T-helper 1 cell treated with Interleukin-12 subunit alpha and Interleukin-12 subunit beta and Interleukin-4 antibody, amounts not matched to agents 30 μg/mL and 1 μg/mL, for 36 hours (primary cell): ENCODE measurements at regions not wholly inside any gene's neighbourhood (a gene's known extent, or its start where the extent isn't known, plus 50 kb on each side); places are given as distances from the start of the nearest gene placed in this dataset.

Experiments used
- H3K27ac Mint-ChIP-seq: one replicate; pipeline ENCODE4 v1.8.0; 2021; ENCODE audit warnings: mild to moderate bottlenecking, mixed read lengths
- H3K27me3 Mint-ChIP-seq: one replicate; pipeline ENCODE4 v1.8.0; 2021; ENCODE audit warnings: low read depth, mixed read lengths
- H3K36me3 Mint-ChIP-seq: one replicate; pipeline ENCODE4 v1.8.0; 2021; ENCODE audit warnings: low read depth, mixed read lengths
- H3K4me1 Mint-ChIP-seq: one replicate; pipeline ENCODE4 v1.8.0; 2021; ENCODE audit warnings: low read depth, mixed read lengths
- H3K4me3 Mint-ChIP-seq: one replicate; pipeline ENCODE4 v1.8.0; 2021; ENCODE audit warnings: mild to moderate bottlenecking, moderate library complexity, mixed read lengths
- H3K9me3 Mint-ChIP-seq: one replicate; pipeline ENCODE4 v1.8.0; 2021; ENCODE audit warnings: mixed read lengths

DNA sequence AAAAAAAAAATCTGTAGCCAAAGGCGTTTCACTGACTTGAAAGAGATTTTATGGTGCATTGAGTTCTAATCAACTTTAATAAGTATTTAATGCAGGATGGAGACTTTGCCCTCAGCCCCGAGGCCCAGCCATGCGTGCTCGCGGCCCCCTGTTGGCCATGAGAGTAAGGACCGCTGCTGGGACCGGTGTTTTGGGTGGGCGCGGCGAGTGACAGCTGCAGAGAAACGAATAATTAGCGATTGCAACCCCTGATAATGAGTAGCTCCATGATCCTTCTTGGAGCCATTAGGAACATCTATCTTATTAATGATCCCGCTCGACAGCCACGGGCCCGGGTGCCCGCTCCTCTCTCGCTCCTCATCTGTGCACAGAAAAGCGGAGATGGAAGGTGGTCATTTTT is 347.4 kb downstream of the RPS24 start:
- H3K27ac Mint-ChIP-seq = no peak overlapping the region
- H3K4me3 Mint-ChIP-seq = no peak overlapping the region
- H3K9me3 Mint-ChIP-seq = no peaks in the 10 kb centered on the region
- no peaks in the 10 kb centered on the region for H3K27me3 Mint-ChIP-seq
- H3K4me1 Mint-ChIP-seq = no peaks in the 10 kb centered on the region
- H3K36me3 Mint-ChIP-seq = no peaks in the 10 kb centered on the region

DNA sequence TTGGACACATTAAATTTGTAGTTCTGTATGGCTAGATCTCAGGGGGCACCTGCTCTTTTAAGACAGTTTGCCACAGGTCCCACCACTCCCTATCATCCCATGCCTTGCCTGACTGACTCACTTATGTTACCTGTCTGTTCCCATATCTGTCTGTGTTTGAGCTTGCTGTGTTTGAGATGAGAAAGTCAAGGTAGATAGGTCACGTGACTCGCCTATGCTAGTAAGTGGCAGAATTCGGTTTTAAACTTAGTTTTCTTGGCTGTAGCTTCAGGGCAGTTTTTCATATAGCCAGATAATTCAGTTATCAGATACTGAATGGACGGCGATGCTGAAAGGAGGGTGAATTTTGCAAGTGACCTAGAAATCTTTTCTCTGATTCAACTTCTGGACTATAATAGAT is 348.4 kb downstream of the RPS24 start:
- H3K27me3 Mint-ChIP-seq = peaks cover under 1% of the 10 kb centered on the region
- H3K9me3 Mint-ChIP-seq = no peaks in the 10 kb centered on the region
- no peak overlapping the region for H3K27ac Mint-ChIP-seq
- no peaks in the 10 kb centered on the region for H3K36me3 Mint-ChIP-seq
- H3K4me1 Mint-ChIP-seq = no peaks in the 10 kb centered on the region
- H3K4me3 Mint-ChIP-seq = no peak overlapping the region

DNA sequence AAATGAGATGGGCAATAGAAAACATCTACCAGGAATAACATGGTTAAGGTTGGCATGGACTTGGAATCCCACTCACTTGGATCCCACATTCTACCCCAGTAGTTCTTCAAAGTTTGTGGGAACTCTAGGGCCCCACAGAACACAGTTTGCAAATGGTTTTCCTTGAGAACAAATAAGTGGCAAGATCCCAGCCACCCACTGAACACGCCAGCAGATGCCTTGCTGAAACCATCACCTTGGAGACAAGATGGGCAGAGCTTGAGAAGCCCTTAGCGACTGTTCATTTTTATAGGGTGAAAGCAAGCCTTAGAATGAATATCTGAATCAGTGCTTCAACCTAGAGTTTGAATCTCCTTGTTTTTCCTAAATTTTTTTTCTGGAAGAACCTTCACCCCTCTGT is 349.1 kb downstream of the RPS24 start:
- H3K4me3 Mint-ChIP-seq = no peak overlapping the region
- H3K4me1 Mint-ChIP-seq = no peaks in the 10 kb centered on the region
- H3K9me3 Mint-ChIP-seq = no peaks in the 10 kb centered on the region
- no peaks in the 10 kb centered on the region for H3K36me3 Mint-ChIP-seq
- peaks cover 5% of the 10 kb centered on the region for H3K27me3 Mint-ChIP-seq
- no peak overlapping the region for H3K27ac Mint-ChIP-seq

DNA sequence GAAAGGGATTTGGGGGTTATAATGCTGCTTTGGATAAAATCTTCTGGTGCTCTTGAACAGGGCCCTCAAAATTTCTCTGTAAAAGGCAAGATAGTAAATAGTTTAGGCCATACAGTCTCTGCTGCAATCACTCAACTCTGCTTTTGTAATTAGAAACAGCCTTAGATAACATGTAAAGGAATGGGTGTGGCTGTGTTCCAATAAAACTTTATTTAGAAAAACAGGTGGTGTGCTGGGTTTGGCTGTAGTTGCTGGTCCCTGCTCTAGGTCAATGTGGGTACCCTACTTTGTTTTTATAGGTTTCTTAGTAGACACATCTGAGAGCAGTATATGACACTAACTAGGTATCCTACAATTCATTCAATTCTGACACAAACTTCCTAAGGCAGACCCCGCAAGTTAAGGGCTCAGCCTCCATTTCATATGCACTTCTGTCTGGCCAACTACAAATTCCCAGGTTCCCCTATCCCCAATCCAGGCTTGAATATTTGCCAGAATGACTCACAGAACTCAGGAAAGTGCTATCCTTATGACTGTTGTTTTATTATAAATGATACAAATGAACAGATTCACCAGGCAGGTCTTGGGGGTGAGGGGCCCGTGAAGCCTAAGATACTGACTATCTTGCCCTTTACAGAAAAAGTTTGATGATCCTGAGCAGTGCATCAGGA is 349.9 kb downstream of the RPS24 start:
- Mint-ChIP-seq H3K36me3 (no peaks in the 10 kb centered on the region), H3K9me3 (no peaks in the 10 kb centered on the region), H3K27me3 (peaks cover 5% of the 10 kb centered on the region)

DNA sequence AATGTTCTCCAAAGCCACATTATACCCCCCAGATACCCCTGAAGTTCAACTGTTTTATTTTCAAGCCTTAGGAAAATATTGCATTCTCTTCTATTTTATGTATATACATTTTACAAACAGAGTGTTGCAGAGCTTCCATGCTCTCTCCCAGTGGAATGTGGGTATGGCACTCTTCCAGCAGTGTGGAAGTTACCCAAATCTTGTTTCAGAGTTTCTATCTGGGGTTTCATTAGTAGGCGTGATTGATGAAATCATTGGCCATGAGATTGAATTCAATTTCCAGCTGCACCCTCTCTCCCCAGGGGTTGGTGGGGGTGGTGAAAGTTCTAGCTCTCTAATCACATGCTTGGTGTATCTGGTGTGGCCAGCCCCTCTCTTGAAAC is 350.4 kb downstream of the RPS24 start:
- Mint-ChIP-seq H3K9me3 (no peaks in the 10 kb centered on the region), H3K27me3 (peaks cover 5% of the 10 kb centered on the region), H3K36me3 (no peaks in the 10 kb centered on the region), H3K27ac (no peak overlapping the region), H3K4me3 (no peak overlapping the region), H3K4me1 (no peaks in the 10 kb centered on the region)

More for the DNA sequence above, 349.9 kb downstream of the RPS24 start:
- no peaks in the 10 kb centered on the region for H3K4me1 Mint-ChIP-seq
- no peak overlapping the region for H3K4me3 Mint-ChIP-seq
- H3K27ac Mint-ChIP-seq = no peak overlapping the region

DNA sequence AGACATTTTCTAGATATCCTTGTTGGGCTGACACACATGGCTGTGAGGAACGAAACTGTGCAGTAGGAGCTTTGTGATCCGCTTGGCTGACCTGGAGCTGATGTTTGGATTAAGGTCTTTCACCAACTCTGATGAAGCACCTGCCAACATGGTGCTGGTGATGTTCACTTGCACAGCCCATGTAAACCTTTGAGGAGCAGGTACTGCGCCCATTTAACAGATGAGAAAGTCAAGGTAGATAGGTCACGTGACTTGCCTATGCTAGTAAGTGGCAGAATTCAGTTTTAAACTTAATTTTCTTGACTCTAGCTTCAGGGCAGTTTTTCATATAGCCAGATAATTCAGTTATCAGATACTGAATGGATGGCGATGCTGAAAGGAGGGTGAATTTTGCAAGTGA is 351.9 kb downstream of the RPS24 start:
- H3K36me3 Mint-ChIP-seq = no peaks in the 10 kb centered on the region
- no peaks in the 10 kb centered on the region for H3K4me1 Mint-ChIP-seq
- no peak overlapping the region for H3K27ac Mint-ChIP-seq
- H3K4me3 Mint-ChIP-seq = no peak overlapping the region
- H3K9me3 Mint-ChIP-seq = no peaks in the 10 kb centered on the region
- peaks cover 5% of the 10 kb centered on the region for H3K27me3 Mint-ChIP-seq

DNA sequence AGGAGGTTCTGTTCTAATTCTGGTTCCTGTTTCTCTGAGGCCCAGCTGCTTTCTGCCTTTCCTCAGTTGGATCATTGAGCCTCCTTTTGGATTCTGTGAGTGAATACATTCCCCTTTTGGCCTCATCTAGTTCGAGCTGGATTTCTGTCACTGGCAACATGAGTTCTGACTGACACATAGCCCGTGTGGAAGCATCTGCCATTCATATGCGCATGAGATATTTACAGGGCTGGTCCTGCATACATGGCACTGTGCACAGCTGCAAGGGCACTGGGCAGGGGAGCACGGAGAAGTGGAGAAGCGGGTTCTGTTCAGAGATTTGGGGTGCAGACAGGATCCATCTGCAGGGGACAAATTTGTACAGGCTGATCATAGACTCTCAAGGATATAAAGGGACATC is 352.8 kb downstream of the RPS24 start:
- Mint-ChIP-seq H3K27me3 (peaks cover 5% of the 10 kb centered on the region), H3K4me3 (no peak overlapping the region), H3K27ac (no peak overlapping the region), H3K9me3 (no peaks in the 10 kb centered on the region), H3K36me3 (no peaks in the 10 kb centered on the region), H3K4me1 (no peaks in the 10 kb centered on the region)

DNA sequence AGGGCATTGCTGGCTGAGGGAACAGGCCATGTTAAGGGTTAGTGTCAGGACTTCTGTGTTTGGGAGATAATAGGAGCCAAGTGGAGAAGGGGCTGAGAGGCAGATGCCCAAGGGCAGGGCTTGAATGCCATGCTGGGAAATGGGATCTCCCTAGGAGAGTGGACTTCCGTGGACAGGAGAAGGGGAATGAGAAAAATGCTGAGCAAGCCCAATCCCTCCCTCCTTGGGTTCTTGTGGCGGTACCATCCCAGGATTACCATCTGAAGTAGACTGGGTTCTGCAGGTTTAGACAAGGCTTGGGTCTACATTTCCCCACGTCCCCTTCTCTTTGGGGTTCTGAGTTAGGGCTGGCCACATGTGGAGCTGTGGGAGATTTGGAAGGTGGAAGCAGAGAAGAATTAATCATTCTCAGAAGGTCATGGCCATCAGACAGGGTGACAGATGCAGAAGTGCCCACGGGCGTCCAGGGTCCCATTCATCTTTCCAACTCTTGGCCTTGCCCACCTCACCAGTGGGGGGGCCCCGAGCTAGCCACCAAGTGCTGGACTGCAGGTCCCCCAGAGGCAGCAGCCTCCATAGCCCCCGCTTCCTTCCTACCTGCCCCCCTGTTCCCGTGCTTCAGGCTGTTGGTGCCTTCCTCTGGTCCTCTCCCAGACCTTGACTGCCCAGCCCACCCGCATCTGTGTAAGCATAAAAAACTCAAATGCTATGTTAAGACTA is 354.8 kb downstream of the RPS24 start:
- Mint-ChIP-seq H3K27ac (no peak overlapping the region), H3K9me3 (no peaks in the 10 kb centered on the region), H3K36me3 (no peaks in the 10 kb centered on the region)

DNA sequence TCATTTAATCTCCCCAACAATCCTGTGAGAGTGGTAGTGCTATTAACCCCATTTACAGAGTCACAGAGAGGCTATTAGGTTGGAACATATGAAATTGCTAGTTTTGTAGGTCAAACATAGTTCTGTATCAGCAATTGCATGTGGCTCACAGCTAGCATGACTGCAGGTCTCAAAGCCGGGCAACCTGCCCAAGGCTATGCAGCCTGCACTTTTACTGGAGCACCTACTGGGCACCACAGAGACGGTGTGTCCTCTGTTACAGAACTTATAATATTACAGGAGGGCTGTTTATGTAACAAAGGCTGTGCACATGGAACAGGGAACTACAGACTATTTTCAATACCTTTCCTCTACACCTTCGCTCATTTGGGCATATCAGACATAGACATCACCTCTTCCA is 355.8 kb downstream of the RPS24 start:
- no peak overlapping the region for H3K27ac Mint-ChIP-seq
- H3K27me3 Mint-ChIP-seq = peaks cover 5% of the 10 kb centered on the region
- no peaks in the 10 kb centered on the region for H3K4me1 Mint-ChIP-seq
- no peaks in the 10 kb centered on the region for H3K36me3 Mint-ChIP-seq
- H3K4me3 Mint-ChIP-seq = no peak overlapping the region
- H3K9me3 Mint-ChIP-seq = no peaks in the 10 kb centered on the region

More for the DNA sequence above, 354.8 kb downstream of the RPS24 start:
- H3K27me3 Mint-ChIP-seq = peaks cover 5% of the 10 kb centered on the region
- no peak overlapping the region for H3K4me3 Mint-ChIP-seq
- no peaks in the 10 kb centered on the region for H3K4me1 Mint-ChIP-seq

DNA sequence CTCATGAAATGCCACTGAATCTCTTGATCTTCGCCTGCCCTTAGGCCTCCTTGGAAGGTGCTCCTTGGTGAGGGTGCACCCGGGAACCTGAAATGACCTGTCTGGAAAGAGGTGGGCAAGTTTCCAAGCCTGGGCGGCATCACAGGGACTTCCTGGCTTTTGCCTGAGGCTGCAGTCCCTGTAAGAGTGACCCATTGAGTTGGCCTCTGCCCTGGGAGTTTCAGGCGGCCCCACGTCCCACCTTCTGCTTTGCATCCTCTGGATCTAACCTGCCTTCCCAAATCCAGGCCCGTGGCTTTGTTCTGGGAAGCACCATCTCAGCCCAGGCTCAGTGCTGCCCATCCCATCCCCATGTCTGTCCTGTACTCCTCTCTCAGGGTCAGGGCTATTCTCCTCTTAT is 356.4 kb downstream of the RPS24 start:
- Mint-ChIP-seq H3K27ac (no peak overlapping the region), H3K36me3 (no peaks in the 10 kb centered on the region), H3K27me3 (peaks cover 5% of the 10 kb centered on the region), H3K4me3 (no peak overlapping the region), H3K9me3 (no peaks in the 10 kb centered on the region), H3K4me1 (no peaks in the 10 kb centered on the region)

DNA sequence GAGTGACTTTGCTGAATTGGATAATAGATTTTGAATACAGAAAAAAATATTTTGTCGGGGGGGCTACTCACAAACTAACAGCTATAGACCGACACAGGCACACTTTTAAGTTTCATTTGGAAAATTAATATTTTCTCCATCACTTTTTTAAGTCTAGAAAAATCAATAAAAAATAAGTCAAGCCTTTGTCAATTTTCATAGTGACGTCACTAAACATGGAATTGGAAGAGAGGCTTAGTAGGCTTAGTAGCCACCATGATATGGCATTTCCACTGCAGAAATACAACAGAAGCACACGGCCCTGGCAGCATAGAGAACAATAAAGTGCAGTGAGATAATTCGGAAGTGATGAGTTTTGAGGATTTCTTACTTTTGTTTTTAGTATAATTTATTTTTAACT is 357.2 kb downstream of the RPS24 start:
- peaks cover 5% of the 10 kb centered on the region for H3K27me3 Mint-ChIP-seq
- H3K36me3 Mint-ChIP-seq = no peaks in the 10 kb centered on the region
- H3K27ac Mint-ChIP-seq = no peak overlapping the region
- H3K9me3 Mint-ChIP-seq = no peaks in the 10 kb centered on the region
- H3K4me3 Mint-ChIP-seq = no peak overlapping the region
- H3K4me1 Mint-ChIP-seq = no peaks in the 10 kb centered on the region

DNA sequence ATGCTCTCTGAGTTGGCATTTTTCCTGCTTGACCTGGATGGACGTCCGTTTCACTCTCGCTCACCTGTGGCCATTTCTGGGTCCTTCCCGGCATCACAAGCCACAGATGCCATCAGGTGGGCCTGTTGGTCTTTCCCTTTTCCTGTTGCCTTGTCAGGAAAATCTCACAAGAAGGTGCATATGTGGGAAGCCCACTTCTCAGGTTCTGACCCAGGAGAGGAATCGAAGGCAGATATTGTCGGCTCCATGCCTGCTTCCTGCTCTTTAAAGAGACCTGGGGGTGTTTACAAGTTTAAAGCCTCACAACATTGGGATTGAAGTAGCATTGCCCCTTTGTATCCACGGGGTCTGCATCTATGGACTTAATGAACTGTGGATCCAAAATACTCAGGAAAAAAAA is 357.9 kb downstream of the RPS24 start:
- no peaks in the 10 kb centered on the region for H3K9me3 Mint-ChIP-seq

DNA sequence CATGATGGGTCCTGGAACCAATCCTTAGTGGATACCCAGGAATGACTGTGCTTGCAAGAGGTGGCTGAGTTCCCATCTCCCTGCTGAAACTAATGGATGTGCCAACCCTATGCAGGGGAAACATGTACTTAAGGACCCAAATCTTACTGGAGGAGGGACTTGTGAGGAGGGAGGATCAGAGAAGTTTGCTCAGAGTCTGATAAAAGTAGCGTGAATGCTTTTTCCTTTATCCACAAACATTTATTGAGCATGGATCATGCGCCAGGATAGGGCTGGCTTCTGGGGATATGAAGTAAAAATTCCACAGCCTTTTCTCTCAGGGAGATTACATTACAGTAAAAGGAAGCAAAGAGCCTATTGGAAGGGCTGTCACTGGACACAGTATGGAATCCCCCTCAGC is 358.5 kb downstream of the RPS24 start:
- Mint-ChIP-seq H3K9me3 (no peaks in the 10 kb centered on the region), H3K27ac (no peak overlapping the region), H3K27me3 (peaks cover 3% of the 10 kb centered on the region)

More for the DNA sequence above, 357.9 kb downstream of the RPS24 start:
- no peak overlapping the region for H3K4me3 Mint-ChIP-seq
- H3K27ac Mint-ChIP-seq = no peak overlapping the region
- peaks cover 5% of the 10 kb centered on the region for H3K27me3 Mint-ChIP-seq
- peaks cover 2% of the 10 kb centered on the region for H3K4me1 Mint-ChIP-seq
- H3K36me3 Mint-ChIP-seq = no peaks in the 10 kb centered on the region

DNA sequence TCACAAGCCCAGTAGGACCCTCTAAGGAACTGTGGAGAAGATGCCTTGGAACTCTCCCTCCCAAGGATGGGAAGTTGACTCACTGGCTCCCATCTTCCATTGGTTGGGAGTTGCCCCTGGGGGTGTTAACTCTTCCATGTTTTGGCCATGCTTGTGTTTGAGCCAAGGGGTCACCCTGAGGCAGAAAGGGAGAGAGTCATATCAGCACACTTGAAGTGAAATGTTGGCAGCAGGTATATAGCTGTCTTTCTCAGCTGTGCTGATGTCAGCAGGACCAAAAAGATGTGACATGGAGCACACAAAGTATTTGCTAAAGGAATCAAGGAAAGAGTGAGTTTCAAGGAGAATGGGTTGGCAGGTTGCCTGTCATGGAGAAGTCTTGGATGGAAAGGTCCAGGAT is 359.4 kb downstream of the RPS24 start:
- no peaks in the 10 kb centered on the region for H3K9me3 Mint-ChIP-seq
- H3K4me1 Mint-ChIP-seq = peaks cover 3% of the 10 kb centered on the region
- H3K27me3 Mint-ChIP-seq = no peaks in the 10 kb centered on the region
- H3K27ac Mint-ChIP-seq = no peak overlapping the region
- no peaks in the 10 kb centered on the region for H3K36me3 Mint-ChIP-seq
- H3K4me3 Mint-ChIP-seq = no peak overlapping the region

More for the DNA sequence above, 358.5 kb downstream of the RPS24 start:
- H3K36me3 Mint-ChIP-seq = no peaks in the 10 kb centered on the region
- H3K4me1 Mint-ChIP-seq = peaks cover 3% of the 10 kb centered on the region
- no peak overlapping the region for H3K4me3 Mint-ChIP-seq

DNA sequence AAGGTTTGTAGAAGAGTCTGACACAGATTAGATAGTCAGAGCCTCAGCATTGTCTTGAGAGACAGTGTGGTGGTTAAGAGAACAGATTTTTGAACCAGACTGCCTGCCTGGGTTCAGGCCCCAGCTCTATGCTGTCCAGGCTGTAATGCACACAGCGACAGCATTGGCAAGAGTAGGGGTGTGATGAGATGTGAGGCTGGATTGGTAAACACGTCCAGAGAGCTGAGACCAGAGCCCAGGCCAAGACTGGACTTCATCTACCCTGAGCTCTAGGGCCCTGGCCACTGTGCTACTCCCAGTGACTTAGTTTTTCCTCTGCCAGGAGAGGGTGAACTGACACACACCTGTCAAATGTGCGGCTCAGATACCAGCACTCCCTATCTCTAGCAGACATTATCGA is 360.4 kb downstream of the RPS24 start:
- Mint-ChIP-seq H3K36me3 (no peaks in the 10 kb centered on the region), H3K4me1 (peaks cover 3% of the 10 kb centered on the region)

More for the DNA sequence above, 360.4 kb downstream of the RPS24 start:
- no peaks in the 10 kb centered on the region for H3K9me3 Mint-ChIP-seq
- H3K27me3 Mint-ChIP-seq = no peaks in the 10 kb centered on the region
- no peak overlapping the region for H3K4me3 Mint-ChIP-seq
- no peak overlapping the region for H3K27ac Mint-ChIP-seq
